Parathyroid adenoma (tissue), 2 donors: ENCODE measurements at regions not wholly inside any gene's neighbourhood (a gene's known extent, or its start where the extent isn't known, plus 50 kb on each side); places are given as distances from the start of the nearest gene placed in this dataset.

Source experiments
- H2AFZ ChIP-seq: fragments of 300-600 bp; sonication (generic); one replicate; pipeline ENCODE4 v1.7.0; 2017; ENCODE audit warnings: antibody characterized with exemption, mild to moderate bottlenecking
- H3K27ac ChIP-seq: fragments of 300-600 bp; sonication (generic); one replicate; pipeline ENCODE4 v1.7.0; 2017
- H3K27me3 ChIP-seq: fragments of 300-600 bp; sonication (generic); one replicate; pipeline ENCODE4 v1.7.0; 2017; ENCODE audit warnings: low read length; ENCODE audit not compliant: control insufficient read depth, insufficient read depth
- H3K36me3 ChIP-seq: fragments of 300-600 bp; sonication (generic); one replicate; pipeline ENCODE4 v1.7.0; 2017; ENCODE audit warnings: low read length; ENCODE audit not compliant: control insufficient read depth, insufficient read depth
- H3K4me1 ChIP-seq: fragments of 300-600 bp; sonication (generic); one replicate; pipeline ENCODE4 v1.7.0; 2017; ENCODE audit warnings: control low read depth
- H3K4me2 ChIP-seq: fragments of 300-600 bp; sonication (generic); one replicate; pipeline ENCODE4 v1.7.0; 2017; ENCODE audit warnings: low read length
- H3K4me3 ChIP-seq: fragments of 300-600 bp; sonication (generic); one replicate; pipeline ENCODE4 v1.7.0; 2017; ENCODE audit warnings: low read depth, low read length
- H3K79me2 ChIP-seq: fragments of 300-600 bp; sonication (generic); one replicate; pipeline ENCODE4 v1.7.0; 2017; ENCODE audit warnings: control low read depth
- H3K9ac ChIP-seq: fragments of 300-600 bp; sonication (generic); one replicate; pipeline ENCODE4 v1.7.0; 2017; ENCODE audit warnings: mild to moderate bottlenecking
- H3K9me3 ChIP-seq: fragments of 300-600 bp; sonication (generic); one replicate; pipeline ENCODE4 v1.7.0; 2017; ENCODE audit warnings: low read length; ENCODE audit not compliant: control insufficient read depth
- CTCF ChIP-seq: fragments of 300-600 bp; sonication (generic); IDR thresholded peaks from one replicate; pipeline ENCODE4 v1.7.0; 2017; ENCODE audit warnings: antibody characterized with exemption, mild to moderate bottlenecking
- donor health status: primary hyperparathyroidism.

GRCh38 chr10:9863559-9864121 lies 1154.0 kb upstream of the CELF2 start:
- Histone ChIP-seq H3K9ac (no peak overlapping the region), H3K9me3 (no peaks in the 10 kb centered on the region), H3K4me1 (no peaks in the 10 kb centered on the region), H3K27me3 (no peaks in the 10 kb centered on the region), H3K36me3 (no peaks in the 10 kb centered on the region), H2AFZ (no peak overlapping the region), H3K27ac (no peak overlapping the region), H3K4me3 (no peak overlapping the region), H3K4me2 (no peak overlapping the region), H3K79me2 (no peaks in the 10 kb centered on the region)
- no peak for TF ChIP-seq CTCF

- H3K79me2 ChIP-seq, result no peaks in the 10 kb centered on the region
- no peaks in the 10 kb centered on the region for H3K4me1 ChIP-seq
- no peak for TF ChIP-seq CTCF
- no peaks in the 10 kb centered on the region for H3K36me3 ChIP-seq
- H3K4me2 ChIP-seq, result no peak overlapping the region
- no peak overlapping the region for H2AFZ ChIP-seq
- H3K4me3 ChIP-seq, result no peak overlapping the region
- H3K9me3 ChIP-seq, result no peaks in the 10 kb centered on the region
- H3K27ac ChIP-seq, result no peak overlapping the region
- H3K9ac ChIP-seq, result no peak overlapping the region
- no peaks in the 10 kb centered on the region for H3K27me3 ChIP-seq
These were observed 1149.2 kb upstream of the CELF2 start for GRCh38 chr10:9868499-9868898.

GRCh38 chr10:9869205-9869604 lies 1148.5 kb upstream of the CELF2 start:
- no peak for TF ChIP-seq CTCF
- Histone ChIP-seq H3K36me3 (no peaks in the 10 kb centered on the region), H3K79me2 (no peaks in the 10 kb centered on the region), H3K4me1 (no peaks in the 10 kb centered on the region), H3K4me2 (no peak overlapping the region), H3K9ac (no peak overlapping the region), H3K27ac (no peak overlapping the region), H2AFZ (no peak overlapping the region), H3K27me3 (no peaks in the 10 kb centered on the region), H3K4me3 (no peak overlapping the region), H3K9me3 (no peaks in the 10 kb centered on the region)

GRCh38 chr10:9869606-9870176 lies 1148.0 kb upstream of the CELF2 start:
- no peaks in the 10 kb centered on the region for H3K4me1 ChIP-seq
- no peaks in the 10 kb centered on the region for H3K9me3 ChIP-seq
- no peaks in the 10 kb centered on the region for H3K36me3 ChIP-seq
- no peaks in the 10 kb centered on the region for H3K27me3 ChIP-seq
- no peaks in the 10 kb centered on the region for H3K79me2 ChIP-seq
- H3K4me3 ChIP-seq, result no peak overlapping the region
- H3K9ac ChIP-seq, result no peak overlapping the region
- no peak overlapping the region for H2AFZ ChIP-seq
- no peak overlapping the region for H3K4me2 ChIP-seq
- no peak overlapping the region for H3K27ac ChIP-seq
- TF ChIP-seq CTCF, result no peak

- no peak overlapping the region for H2AFZ ChIP-seq
- no peak overlapping the region for H3K27ac ChIP-seq
- no peaks in the 10 kb centered on the region for H3K36me3 ChIP-seq
- H3K4me3 ChIP-seq, result no peak overlapping the region
- no peaks in the 10 kb centered on the region for H3K4me1 ChIP-seq
- no peak overlapping the region for H3K4me2 ChIP-seq
- no peaks in the 10 kb centered on the region for H3K9me3 ChIP-seq
- no peaks in the 10 kb centered on the region for H3K27me3 ChIP-seq
- no peak for TF ChIP-seq CTCF
- H3K79me2 ChIP-seq, result no peaks in the 10 kb centered on the region
- no peak overlapping the region for H3K9ac ChIP-seq
These were observed 1142.3 kb upstream of the CELF2 start for GRCh38 chr10:9875353-9875752.
